ENCODE measurements at regions not wholly inside any gene's neighbourhood (a gene's known extent, or its start where the extent isn't known, plus 50 kb on each side); places are given as distances from the start of the nearest gene placed in this dataset.

DNA sequence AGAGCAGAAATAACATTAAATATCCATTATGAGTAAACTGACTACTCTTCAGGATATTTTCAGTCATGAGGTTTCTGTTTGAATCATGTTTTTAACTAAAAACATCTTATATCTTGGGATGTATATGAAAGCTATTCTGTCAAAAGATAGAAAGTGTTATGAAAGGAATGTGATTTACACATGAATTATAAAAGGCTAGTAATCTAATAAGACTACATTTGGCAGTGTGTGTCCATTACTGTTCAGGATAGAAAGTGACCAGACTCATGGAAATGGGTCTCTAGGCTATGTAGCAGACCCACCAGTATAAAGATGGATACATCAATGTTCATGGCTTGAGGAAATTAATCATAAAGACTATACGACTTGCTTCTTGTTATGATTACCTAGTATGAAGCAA lies 1328.2 kb upstream of the NUDT12 start:
- TF ChIP-seq BACH2 (CRISPR knock-in tag; IDR thresholded peaks at IDR 0.05; ENCODE audit: borderline replicate concordance) (no peak), PPARA (CRISPR knock-in tag; IDR thresholded peaks at IDR 0.05; ENCODE audit: borderline replicate concordance) (no peak), CREB5 (CRISPR knock-in tag; IDR thresholded peaks at IDR 0.05; ENCODE audit: low read depth) (peak; percentile 95), ZFP30 (CRISPR knock-in tag; IDR thresholded peaks at IDR 0.05) (no peak), ZNF8 (CRISPR knock-in tag; IDR thresholded peaks at IDR 0.05) (no peak), OSR1 (CRISPR knock-in tag; IDR thresholded peaks at IDR 0.05) (no peak), TSHZ2 (CRISPR knock-in tag; IDR thresholded peaks at IDR 0.05) (0 out of 2 replicates have a peak, but pooled peaks have one; percentile 23), ISL1 (CRISPR knock-in tag; IDR thresholded peaks at IDR 0.05) (peak; percentile 100), TCF4 (CRISPR knock-in tag; IDR thresholded peaks at IDR 0.05; ENCODE audit: borderline replicate concordance) (peak; percentile 65), RARB (CRISPR knock-in tag; IDR thresholded peaks at IDR 0.05) (no peak), ARNTL (CRISPR knock-in tag; IDR thresholded peaks at IDR 0.05; ENCODE audit: borderline replicate concordance, low read depth) (no peak)
